ENCODE measurements at regions not wholly inside any gene's neighbourhood (a gene's known extent, or its start where the extent isn't known, plus 50 kb on each side); places are given as distances from the start of the nearest gene placed in this dataset.
"Not testable (repeated sequence)": the region's sequence is repeated elsewhere in the genome, so short reads cannot be mapped to it uniquely, and the experiment has no call there.

DNA sequence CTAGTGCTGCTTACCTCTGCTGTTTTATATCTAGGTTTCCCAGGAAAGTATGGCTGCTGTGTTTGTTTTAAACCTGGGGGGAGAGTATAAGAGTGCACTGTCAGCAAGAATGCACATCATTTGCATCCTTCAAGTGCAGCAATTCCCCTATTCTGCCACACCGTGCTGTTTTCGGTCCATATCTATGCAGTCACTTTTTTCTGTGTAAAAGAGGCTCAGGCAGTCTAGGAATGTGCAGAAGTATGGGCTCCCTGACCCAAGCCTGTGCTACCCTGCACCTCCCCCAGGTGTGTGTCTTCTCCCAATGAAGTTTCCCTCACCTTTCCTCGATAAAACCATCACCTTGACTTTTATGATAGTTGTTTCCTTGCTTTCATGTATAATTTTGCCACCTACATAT, 338.2 kb upstream of the NBPF12 start:
- TF ChIP-seq, protein P1, sequence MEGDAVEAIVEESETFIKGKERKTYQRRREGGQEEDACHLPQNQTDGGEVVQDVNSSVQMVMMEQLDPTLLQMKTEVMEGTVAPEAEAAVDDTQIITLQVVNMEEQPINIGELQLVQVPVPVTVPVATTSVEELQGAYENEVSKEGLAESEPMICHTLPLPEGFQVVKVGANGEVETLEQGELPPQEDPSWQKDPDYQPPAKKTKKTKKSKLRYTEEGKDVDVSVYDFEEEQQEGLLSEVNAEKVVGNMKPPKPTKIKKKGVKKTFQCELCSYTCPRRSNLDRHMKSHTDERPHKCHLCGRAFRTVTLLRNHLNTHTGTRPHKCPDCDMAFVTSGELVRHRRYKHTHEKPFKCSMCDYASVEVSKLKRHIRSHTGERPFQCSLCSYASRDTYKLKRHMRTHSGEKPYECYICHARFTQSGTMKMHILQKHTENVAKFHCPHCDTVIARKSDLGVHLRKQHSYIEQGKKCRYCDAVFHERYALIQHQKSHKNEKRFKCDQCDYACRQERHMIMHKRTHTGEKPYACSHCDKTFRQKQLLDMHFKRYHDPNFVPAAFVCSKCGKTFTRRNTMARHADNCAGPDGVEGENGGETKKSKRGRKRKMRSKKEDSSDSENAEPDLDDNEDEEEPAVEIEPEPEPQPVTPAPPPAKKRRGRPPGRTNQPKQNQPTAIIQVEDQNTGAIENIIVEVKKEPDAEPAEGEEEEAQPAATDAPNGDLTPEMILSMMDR (IDR thresholded peaks at IDR 0.05): not testable (repeated sequence)
- TF ChIP-seq YY1 (IDR thresholded peaks at IDR 0.05; ENCODE audit: low read depth); RCOR1 (IDR thresholded peaks at IDR 0.05; ENCODE audit: low read length); RAD21 (IDR thresholded peaks at IDR 0.05; ENCODE audit: low read length); USF1 (IDR thresholded peaks at IDR 0.05; ENCODE audit: borderline replicate concordance, low read depth); PBX3 (IDR thresholded peaks at IDR 0.05): not testable (repeated sequence)

All from SK-N-SH (cell line).